22Rv1 (cell line): ENCODE measurements at regions not wholly inside any gene's neighbourhood (a gene's known extent, or its start where the extent isn't known, plus 50 kb on each side); places are given as distances from the start of the nearest gene placed in this dataset.

ENCODE experiments used
- H3K27ac ChIP-seq: fragments of 450-650 bp; 2 replicates; pipeline ENCODE4 v1.5.1; 2017
- ZFX ChIP-seq: fragments of 450-650 bp; IDR thresholded peaks from 2 replicates; pipeline ENCODE4 v1.6.1; 2017; ENCODE audit warnings: antibody characterized with exemption, borderline replicate concordance
- TF ChIP-seq, protein P1 (sequence below): fragments of 450-650 bp; IDR thresholded peaks from 2 replicates; pipeline ENCODE4 v1.5.1; 2017; ENCODE audit warnings: mild to moderate bottlenecking

DNA sequence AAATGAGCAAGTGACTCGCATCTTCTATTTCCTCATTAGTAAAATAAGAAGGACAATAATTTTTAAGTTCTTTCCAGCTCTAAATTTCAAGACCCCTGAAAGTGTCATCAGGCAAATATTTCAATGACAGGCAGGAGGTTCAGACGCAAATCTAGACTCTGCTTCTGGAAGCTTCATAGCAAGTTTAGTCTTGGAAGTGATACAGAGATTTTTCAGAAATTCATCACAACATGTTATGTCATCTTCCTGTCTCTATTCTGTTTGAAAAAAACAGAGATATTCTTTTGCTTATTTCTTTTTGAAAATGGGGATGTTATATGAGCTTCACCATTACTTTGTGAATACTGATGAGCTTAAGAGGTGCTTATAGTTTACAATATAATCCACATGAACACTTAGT is 74.0 kb downstream of the C3orf85 start:
- TF ChIP-seq ZFX = no peak
- H3K27ac ChIP-seq = no peak overlapping the region

DNA sequence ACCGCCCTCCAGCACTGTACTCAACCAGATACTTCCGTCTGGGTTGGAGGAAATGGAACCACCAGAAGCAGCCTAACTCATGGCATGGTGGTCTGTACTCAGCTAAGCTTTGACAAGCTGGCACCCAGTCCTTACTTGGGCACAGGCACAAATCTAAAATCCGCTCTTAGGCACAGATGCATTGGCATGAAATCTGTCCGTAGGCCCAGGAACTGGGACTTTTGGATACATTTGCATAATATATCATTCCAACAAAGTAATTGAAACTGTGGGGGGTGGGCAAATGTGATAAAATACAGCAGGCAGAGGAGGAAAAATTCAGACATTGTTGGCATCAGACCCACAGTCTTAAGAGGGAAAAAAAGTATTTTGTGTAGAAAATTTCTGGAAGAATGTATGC is 75.4 kb downstream of the C3orf85 start:
- no peak overlapping the region for H3K27ac ChIP-seq
- TF ChIP-seq, protein P1, sequence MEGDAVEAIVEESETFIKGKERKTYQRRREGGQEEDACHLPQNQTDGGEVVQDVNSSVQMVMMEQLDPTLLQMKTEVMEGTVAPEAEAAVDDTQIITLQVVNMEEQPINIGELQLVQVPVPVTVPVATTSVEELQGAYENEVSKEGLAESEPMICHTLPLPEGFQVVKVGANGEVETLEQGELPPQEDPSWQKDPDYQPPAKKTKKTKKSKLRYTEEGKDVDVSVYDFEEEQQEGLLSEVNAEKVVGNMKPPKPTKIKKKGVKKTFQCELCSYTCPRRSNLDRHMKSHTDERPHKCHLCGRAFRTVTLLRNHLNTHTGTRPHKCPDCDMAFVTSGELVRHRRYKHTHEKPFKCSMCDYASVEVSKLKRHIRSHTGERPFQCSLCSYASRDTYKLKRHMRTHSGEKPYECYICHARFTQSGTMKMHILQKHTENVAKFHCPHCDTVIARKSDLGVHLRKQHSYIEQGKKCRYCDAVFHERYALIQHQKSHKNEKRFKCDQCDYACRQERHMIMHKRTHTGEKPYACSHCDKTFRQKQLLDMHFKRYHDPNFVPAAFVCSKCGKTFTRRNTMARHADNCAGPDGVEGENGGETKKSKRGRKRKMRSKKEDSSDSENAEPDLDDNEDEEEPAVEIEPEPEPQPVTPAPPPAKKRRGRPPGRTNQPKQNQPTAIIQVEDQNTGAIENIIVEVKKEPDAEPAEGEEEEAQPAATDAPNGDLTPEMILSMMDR = no peak
- no peak for TF ChIP-seq ZFX

DNA sequence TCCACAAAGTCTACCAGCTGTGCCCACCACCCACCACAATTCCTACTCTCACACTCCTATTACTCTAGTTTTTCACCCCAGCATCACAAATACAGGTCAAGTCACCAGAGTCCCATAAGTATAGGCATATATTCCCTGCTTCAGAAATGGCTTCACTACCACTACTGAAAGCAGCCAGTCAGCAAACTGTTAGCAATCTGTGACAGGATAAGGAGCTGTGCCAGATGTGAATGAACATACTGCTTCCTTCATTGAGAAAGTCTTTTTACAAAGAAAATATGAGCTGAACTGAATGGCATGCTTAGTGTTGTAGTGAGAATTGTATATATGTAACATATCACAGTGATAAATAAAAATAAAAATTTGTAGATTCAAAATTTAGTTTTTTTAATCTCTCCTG is 76.8 kb downstream of the C3orf85 start:
- TF ChIP-seq, protein P1 = no peak
- TF ChIP-seq ZFX = no peak

DNA sequence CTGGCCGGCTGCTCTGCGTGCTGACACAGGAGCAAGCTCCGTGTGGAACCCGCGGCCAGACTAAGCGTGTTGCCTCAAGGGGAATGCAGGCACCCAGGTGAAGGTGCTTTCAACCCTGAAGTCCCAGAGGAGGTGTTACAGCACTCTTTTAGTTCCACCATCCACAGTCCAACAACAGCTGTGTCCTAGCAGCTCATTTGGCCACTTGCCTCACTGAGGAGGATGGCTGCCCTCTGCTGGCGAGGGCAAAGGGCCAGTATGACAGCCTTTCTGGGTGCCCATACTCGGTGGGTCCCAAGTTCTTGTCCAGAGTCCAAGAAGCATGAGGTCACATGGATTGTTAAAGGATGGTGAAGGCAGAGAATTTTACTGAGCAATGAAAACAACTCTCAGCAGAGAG is 87.8 kb downstream of the C3orf85 start:
- TF ChIP-seq, protein P1 = peak; percentile 77
- no peak for TF ChIP-seq ZFX
- H3K27ac ChIP-seq = no peak overlapping the region

More for the DNA sequence above, 76.8 kb downstream of the C3orf85 start:
- no peak overlapping the region for H3K27ac ChIP-seq

DNA sequence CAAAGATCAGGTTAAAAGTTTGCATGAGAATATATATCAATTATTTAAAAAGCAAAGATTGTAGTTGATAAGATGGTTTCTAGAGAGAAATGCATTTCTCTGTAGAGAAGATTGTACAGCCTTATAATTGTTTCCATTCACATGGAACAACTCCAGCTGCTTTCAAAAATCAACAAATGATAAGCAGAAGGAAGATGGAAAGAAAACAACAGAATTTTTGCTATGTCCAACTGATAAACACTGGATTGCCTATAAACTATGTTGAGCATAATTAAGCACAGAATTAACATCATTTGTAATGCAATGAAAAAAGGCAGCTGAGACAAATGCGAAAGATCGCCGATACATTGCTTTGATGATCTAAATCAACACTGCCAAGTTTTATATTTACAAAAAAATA is 89.0 kb downstream of the C3orf85 start:
- TF ChIP-seq ZFX = no peak
- TF ChIP-seq, protein P1 = no peak
- H3K27ac ChIP-seq = no peak overlapping the region

DNA sequence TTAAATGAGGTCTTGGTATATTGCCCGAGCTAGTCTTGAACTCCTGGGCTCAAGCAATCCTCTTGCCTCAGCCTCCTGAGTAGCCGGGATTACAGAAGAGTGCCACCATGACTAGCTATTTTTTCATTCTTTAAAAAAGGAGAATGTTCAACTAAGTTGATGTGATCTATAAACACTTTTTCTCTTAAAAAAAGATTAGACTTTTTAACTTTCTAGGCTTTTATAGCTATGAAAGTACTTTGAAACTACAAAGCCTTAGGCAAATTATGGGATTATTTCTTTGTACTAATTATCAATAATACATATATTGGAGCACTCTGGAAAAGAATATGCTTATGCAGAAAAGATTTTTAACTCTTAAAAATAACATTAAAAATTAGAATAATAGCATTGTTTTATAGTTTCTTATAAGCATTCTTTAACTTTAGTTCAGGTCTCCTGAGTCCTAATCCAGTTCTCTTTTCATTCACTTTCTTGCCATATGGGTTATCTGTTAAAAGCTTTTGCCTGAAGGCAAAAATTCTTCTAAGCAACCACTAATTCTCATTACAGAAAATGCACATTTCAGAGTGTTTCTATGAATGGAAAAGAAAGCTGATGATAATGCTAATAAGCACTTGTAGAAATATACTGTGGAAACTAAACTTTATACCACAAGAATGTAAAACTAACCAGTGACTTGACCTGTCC is 87.8 kb downstream of the DPPA2 start:
- TF ChIP-seq, protein P1 = no peak
- TF ChIP-seq ZFX = no peak
- no peak overlapping the region for H3K27ac ChIP-seq

DNA sequence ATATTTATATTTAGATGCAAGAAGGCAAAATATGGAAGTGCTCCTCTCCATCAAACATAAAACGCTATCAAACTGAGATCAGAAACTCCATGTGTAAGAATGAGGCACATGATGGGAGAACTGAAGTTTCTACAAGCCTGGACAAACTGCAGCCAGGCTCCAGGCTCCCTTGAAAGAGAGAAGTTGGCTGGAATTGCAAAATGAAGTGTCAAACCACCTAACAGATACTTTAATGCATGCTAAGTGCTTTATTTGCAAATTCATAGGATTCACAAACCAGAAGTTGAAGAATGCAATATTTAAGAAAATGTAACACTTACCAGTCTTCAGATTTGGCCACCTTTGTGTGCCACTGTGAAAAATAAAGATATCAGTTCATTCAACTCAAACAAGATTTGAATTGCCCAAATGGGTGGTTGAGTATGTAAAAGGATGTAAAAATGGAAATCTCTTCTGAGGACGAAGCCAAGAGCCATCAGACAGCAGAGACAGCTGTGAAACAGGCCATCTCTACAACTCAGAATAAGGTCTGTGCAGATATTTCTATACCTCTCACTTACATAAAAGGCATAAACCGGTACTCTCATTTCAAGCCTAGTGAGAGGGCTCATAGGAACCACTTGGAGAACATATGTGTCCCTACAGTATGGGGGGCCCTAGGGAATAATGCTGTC is 87.0 kb downstream of the DPPA2 start:
- TF ChIP-seq, protein P1 = no peak
- TF ChIP-seq ZFX = no peak
- H3K27ac ChIP-seq = no peak overlapping the region
